GM10248 (cell line): ENCODE measurements at regions not wholly inside any gene's neighbourhood (a gene's known extent, or its start where the extent isn't known, plus 50 kb on each side); places are given as distances from the start of the nearest gene placed in this dataset.

Source experiments
- CTCF ChIA-PET: fragments of 300-600 bp; sonication (Branson Sonifier 250); formaldehyde crosslinking; extraction: SDS; loops from one replicate; lab custom pipeline; 2021; ENCODE audit warnings: antibody characterized with exemption; lab: Yijun Ruan, JAX
- POLR2A ChIA-PET: fragments of 350-650 bp; sonication (Branson Sonifier 250); formaldehyde crosslinking; extraction: SDS; loops from one replicate; lab custom pipeline; 2020; ENCODE audit warnings: antibody characterized with exemption; lab: Yijun Ruan, JAX
- DNase-seq: peaks from one replicate; pipeline ENCODE4 v3.0.0; 2012; ENCODE audit errors: extremely low spot score
- TF ChIP-seq, protein P1 (sequence below): IDR thresholded peaks from 2 replicates; pipeline ENCODE4 v1.5.1; 2012; ENCODE audit warnings: mild to moderate bottlenecking, low read depth; ENCODE audit errors: extremely low read depth, missing control alignments, control extremely low read depth

DNA sequence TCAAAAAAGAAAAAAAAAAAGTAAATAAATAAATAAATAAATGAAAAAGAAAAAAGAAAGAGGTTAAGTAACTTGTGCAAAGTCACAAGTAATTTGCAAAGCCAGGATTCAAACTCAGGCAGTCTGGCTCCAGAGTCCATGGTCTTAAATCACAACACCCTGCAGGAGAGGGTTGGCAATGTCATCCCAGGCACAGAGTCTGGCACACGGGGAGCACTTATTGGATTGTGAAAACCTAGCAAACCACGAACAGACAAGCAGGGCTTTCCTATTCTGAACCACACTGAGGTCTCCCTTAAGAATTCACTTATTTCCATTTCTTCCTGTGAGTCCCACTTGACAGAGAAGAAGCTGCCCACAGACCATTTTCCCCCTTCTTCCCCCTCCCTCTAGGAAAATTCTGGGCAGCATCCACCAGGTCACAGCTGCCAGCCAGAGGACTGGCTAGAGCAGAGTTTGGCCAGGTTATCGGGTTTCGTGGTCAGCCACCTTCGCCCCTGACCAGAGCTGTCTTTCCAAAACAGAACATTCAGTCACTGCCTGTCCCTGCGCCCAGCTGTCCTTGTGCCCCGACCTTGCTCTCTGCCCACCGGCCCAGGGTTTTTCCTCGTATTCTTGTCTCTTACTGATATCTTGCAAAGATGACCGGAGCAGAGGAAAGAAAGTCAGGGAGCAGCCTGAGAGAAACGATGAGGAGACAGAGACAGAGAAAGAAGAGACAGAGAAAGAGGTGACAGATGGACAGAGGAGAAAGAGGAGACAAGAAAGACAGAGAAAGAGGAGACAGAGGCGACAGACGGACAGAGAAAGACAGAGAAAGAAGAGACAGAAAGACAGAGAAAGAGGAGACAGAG lies 106.4 kb upstream of the PTPN1 start:
- ChIA-PET POLR2A (no interaction called here), CTCF (no interaction called here)
- no peak for DNase-seq
- TF ChIP-seq, protein P1, sequence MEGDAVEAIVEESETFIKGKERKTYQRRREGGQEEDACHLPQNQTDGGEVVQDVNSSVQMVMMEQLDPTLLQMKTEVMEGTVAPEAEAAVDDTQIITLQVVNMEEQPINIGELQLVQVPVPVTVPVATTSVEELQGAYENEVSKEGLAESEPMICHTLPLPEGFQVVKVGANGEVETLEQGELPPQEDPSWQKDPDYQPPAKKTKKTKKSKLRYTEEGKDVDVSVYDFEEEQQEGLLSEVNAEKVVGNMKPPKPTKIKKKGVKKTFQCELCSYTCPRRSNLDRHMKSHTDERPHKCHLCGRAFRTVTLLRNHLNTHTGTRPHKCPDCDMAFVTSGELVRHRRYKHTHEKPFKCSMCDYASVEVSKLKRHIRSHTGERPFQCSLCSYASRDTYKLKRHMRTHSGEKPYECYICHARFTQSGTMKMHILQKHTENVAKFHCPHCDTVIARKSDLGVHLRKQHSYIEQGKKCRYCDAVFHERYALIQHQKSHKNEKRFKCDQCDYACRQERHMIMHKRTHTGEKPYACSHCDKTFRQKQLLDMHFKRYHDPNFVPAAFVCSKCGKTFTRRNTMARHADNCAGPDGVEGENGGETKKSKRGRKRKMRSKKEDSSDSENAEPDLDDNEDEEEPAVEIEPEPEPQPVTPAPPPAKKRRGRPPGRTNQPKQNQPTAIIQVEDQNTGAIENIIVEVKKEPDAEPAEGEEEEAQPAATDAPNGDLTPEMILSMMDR = no peak

DNA sequence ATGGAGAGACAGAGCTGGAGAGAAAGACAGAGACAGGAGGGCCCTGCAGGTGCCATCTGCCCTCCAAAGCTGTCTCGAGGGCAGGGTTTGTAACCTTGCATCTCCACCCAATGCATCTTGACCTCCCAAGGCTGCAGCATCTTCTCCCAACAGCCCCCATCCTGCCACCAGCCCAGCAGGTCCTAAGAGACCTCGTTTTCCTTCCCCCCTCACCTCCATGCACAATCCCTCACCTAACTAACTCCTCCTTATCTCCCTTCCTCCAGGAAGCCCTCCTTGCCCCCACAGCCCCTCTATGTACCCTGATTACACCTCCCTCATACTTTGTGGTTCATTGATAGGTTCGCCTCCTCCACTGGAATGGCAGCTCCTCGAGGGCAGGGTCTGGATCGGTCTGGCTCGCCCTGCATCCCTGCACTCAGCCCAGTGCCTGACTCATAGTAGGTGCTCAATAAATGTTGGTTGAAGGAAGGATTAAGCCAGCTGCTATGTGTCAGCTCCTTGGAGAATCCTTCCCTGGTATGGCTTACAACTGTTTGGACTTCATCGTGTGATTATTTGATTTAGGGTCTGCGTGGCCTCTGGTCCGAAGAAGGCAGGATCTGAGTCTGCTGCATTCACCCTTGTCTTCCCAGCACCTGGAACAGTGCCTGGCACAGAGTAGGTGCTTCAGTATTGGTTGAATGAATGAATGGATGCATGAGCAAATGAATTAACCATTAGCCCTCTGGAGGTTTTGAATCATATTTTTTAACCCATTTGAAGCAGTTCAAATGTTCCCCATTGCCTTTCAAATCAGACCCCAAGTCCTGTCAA lies 105.6 kb upstream of the PTPN1 start:
- ChIA-PET POLR2A (no interaction called here), CTCF (no interaction called here)
- no peak for DNase-seq
- TF ChIP-seq, protein P1 = no peak

DNA sequence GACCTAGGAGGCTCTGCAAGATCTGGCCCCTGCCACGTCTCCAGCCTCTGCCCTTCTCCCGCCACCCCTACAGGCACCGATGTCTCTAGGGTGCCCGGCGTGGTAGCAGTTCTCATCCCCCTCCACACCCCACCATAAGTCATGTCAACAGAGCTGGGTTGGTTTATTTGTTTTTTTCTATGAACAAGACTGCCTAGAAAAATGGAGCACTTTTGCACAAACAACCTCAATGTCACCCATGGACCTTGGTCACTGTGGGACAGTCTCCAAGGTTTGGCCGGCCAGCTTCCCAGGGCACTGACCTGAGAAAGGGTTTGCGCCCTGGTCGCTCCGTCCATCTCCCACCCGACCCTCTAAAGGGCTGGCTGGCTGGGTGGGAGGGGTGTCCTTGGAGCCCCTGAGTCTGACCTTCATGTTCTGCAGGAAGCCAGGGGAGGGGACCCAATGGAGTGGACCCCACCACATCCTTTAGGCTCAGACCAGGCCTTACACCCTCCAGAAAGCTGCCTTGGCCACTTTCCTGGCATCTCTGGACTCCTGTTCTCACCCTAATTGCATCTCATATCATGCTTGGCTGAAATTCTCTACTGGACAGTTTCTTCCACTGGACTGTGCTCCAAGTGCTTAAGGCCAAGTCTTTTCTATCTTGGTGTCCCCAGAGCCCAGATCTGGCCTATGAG lies 104.8 kb upstream of the PTPN1 start:
- ChIA-PET POLR2A (no interaction called here), CTCF (no interaction called here)
- TF ChIP-seq, protein P1 = no peak
- no peak for DNase-seq

DNA sequence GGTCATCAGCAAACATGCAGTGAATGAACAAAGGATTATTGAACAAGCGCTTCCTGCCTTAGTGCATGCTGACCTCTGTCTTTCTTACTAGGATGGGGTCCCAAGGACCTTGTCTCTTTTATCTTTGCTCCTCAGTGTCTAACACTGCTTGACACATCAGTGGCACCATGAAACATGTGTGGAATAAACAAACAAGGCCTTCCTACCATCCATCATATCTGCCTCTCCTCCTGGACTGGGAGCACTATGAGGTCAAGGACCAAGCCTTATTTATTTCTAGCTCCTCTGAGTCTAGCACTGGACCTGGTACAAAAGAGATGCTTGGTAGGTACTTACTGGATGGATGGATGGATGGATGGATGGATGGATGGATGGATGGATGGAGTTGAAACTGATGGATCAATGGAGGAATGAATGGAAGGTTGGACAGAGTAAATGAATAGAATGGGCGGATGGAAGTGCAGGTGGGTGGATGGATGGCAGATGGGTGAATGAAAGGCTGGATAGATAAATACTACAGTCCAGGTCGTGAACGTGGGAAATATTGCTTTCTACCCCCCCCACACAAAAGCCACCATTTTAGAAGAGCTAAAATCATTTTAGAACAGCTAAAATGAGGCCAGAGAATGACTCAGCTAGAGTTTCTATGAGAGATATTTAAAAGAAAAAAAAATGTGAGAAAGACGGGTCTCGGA lies 104.1 kb upstream of the PTPN1 start:
- TF ChIP-seq, protein P1 = no peak
- DNase-seq = no peak
- CTCF ChIA-PET = no interaction called here
- POLR2A ChIA-PET = no interaction called here

DNA sequence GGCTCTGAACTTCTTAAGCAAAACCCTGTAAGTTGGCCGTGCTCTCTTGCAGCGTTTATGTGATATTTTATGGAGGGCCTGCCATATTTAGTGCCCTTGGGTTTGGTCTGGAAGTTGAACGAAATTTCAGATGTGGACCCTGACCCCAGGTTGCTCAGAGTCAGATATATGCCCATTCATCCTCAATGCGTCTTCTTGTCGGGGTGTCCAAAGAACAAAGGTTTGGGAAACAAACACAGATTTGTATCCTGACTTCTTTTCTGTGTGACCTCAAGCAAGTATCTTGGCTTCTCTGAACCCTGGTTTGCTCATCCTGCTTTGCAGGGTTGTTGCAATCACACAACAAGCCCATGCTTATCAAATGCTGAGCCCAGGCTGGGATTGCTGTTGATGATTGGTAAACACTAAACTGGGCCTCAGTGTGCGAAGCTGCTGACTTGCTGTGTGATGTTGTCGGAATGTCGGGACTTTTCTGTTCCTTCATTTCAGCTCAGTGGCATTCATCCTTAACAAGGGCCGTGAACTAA lies 103.5 kb upstream of the PTPN1 start:
- CTCF ChIA-PET = no interaction called here
- TF ChIP-seq, protein P1 = no peak
- DNase-seq = no peak
- POLR2A ChIA-PET = no interaction called here
